ENCODE measurements at regions not wholly inside any gene's neighbourhood (a gene's known extent, or its start where the extent isn't known, plus 50 kb on each side); places are given as distances from the start of the nearest gene placed in this dataset.

DNA sequence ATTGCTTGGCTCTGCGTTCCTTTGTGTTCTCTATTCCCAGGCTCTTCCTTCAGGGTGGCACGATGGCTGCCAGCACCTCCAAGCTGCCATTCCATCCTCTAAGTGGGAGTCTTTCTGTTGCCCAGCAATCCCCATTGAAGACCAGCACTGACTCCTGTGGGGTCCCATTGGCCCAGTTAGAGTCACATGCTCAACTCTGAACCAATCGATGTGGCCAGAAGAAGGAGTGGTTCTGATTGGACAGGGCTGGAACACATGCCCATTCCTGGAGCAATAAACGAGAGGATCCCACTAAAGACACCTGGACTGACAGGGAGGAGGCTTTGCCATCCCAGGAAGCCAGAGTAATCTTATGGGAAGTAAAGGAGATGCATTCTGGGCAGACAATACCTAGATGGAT is 97.2 kb upstream of the IGSF21 start:
- Mint-ChIP-seq H3K4me1 (ENCODE audit: low read depth) (no peaks in the 10 kb centered on the region), H3K36me3 (ENCODE audit: low read depth) (no peaks in the 10 kb centered on the region), H3K27me3 (peaks cover 13% of the 10 kb centered on the region), H3K4me3 (no peak overlapping the region), H3K27ac (no peak overlapping the region), H3K9me3 (no peaks in the 10 kb centered on the region)
- intact Hi-C loops (cut with micrococcal nuclease), result no loop called here

DNA sequence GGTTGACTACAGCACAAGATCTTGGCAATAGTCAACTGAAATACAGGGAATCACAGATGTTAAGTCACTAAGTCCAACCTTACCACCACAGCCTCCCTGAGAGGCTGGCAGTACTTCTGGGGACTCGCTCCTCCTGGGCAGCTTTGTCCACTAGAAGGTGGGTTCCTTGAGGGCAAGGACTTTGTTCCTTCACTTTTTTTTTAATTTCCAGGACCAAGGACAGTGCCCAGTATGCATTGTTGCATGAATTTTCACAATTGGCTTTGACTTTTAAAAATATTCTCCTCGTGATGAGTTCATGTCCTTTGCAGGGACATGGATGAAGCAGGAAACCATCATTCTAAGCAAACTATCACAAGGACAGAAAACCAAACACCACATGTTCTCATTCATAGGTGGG is 96.7 kb upstream of the IGSF21 start:
- Mint-ChIP-seq H3K4me1 (ENCODE audit: low read depth) (no peaks in the 10 kb centered on the region), H3K27me3 (peaks cover 13% of the 10 kb centered on the region), H3K27ac (no peak overlapping the region), H3K36me3 (ENCODE audit: low read depth) (no peaks in the 10 kb centered on the region), H3K9me3 (no peaks in the 10 kb centered on the region), H3K4me3 (no peak overlapping the region)
- intact Hi-C loops (cut with micrococcal nuclease), result no loop called here

DNA sequence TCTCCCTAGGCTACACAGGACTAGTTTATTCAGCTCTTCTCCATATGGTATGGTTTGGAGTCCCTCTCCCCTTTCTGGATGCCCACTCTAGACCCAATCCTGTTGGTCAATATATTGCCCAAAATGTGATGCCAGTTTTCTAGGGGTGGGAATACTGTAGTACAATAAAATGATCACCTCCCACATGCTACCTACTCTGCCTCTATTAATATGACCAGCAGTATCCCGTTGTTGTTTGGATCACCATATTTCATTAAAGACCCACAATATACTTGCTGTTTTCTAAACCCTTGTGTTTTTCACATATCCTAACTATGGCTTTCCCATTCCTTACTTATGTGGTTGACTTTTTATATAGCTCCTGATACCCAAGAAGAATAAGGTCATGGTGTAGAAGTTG is 95.9 kb upstream of the IGSF21 start:
- Mint-ChIP-seq H3K27me3 (peaks cover 13% of the 10 kb centered on the region), H3K27ac (no peak overlapping the region), H3K4me1 (ENCODE audit: low read depth) (no peaks in the 10 kb centered on the region), H3K9me3 (no peaks in the 10 kb centered on the region), H3K36me3 (ENCODE audit: low read depth) (no peaks in the 10 kb centered on the region), H3K4me3 (no peak overlapping the region)
- intact Hi-C loops (cut with micrococcal nuclease), result no loop called here

DNA sequence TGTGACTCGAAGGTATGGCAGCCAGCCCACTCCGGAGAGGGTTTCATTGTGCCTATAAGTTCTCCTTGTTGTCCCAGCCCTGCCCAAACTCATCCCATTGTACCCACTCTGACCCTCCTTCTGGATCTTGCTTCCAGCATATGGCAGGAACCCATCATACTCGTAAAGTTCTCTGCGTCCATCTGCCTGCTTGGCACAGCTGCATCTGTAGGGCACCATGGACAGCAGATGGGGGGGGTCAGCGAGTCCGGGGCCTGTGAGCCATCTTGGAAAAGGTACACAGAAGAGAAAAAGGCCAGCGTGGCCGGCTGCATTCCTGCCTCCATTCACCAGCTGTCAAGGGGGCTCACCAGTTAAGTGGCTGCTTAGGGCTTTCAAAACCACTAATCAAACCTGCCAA is 94.9 kb upstream of the IGSF21 start:
- H3K36me3 Mint-ChIP-seq (ENCODE audit: low read depth), result no peaks in the 10 kb centered on the region
- peaks cover 13% of the 10 kb centered on the region for H3K27me3 Mint-ChIP-seq
- no peaks in the 10 kb centered on the region for H3K9me3 Mint-ChIP-seq
- no peaks in the 10 kb centered on the region for H3K4me1 Mint-ChIP-seq (ENCODE audit: low read depth)
- no peak overlapping the region for H3K27ac Mint-ChIP-seq
- intact Hi-C loops (cut with micrococcal nuclease), result no loop called here
- no peak overlapping the region for H3K4me3 Mint-ChIP-seq

DNA sequence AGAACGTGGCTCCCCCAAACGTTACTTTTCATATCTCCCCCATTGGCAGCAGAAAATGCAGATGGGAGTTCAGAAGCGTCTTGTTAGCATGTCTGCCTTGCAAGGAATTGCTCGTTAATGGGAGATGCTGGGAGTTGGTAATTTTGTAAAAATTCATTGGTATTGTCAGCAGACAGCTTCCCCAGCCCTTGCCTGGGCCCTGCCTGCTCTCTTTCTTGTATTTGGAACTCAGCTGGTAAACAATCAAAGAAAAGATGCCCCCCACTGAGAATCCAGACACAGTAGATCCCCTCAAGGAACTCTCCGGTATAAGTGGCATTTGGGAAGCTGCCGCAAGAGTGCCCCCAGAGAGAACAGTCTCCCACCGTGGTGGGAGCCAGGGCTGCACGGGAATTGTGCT is 94.4 kb upstream of the IGSF21 start:
- Mint-ChIP-seq H3K4me3 (no peak overlapping the region), H3K27me3 (peaks cover 13% of the 10 kb centered on the region), H3K9me3 (no peaks in the 10 kb centered on the region), H3K27ac (no peak overlapping the region), H3K36me3 (ENCODE audit: low read depth) (no peaks in the 10 kb centered on the region), H3K4me1 (ENCODE audit: low read depth) (no peaks in the 10 kb centered on the region)
- intact Hi-C loops (cut with micrococcal nuclease), result no loop called here

DNA sequence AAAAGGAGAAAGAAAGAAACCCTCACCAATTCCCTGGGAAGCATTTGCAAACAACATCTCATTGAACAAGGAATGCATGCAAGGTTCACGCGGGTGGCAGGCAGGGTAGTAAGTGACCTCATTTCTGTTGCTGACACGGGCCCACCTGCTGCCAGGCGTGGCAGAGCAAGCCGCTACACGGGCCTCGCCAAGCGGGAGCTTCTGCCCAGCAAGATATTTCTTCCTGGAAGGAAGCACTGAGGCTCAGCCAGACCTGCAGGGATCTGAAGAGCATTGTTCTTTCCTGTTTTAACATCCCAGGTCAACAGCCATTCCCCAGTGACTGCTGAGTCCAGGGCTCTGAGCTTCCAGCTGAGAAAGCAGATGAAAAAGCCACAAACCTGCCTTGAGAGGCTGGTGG is 91.9 kb upstream of the IGSF21 start:
- intact Hi-C loops (cut with micrococcal nuclease), result no loop called here
- H3K27me3 Mint-ChIP-seq, result peaks cover 3% of the 10 kb centered on the region
- H3K4me1 Mint-ChIP-seq (ENCODE audit: low read depth), result no peaks in the 10 kb centered on the region
- no peak overlapping the region for H3K27ac Mint-ChIP-seq
- no peaks in the 10 kb centered on the region for H3K36me3 Mint-ChIP-seq (ENCODE audit: low read depth)
- H3K4me3 Mint-ChIP-seq, result no peak overlapping the region
- no peaks in the 10 kb centered on the region for H3K9me3 Mint-ChIP-seq

DNA sequence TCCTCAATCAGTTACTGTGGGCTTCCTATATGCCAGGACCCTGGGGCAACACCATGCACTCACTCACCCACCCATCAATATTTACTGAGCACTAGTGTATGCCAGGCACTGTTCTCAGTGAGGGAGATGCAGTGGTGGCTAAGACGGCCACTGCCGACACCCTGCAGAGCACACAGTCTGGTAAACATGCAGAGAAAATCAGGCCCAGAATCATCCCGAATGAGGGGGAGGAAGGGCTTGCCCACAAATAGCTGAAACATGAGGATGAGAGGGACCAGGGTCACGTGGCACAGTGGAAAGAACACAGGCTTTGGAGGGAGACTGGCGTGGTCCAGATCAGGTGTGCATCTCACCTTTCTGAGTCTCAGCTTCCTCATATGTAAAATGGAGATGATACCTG is 89.2 kb upstream of the IGSF21 start:
- no peak overlapping the region for H3K4me3 Mint-ChIP-seq
- intact Hi-C loops (cut with micrococcal nuclease), result no loop called here
- H3K9me3 Mint-ChIP-seq, result no peaks in the 10 kb centered on the region
- peaks cover 7% of the 10 kb centered on the region for H3K27me3 Mint-ChIP-seq
- H3K27ac Mint-ChIP-seq, result no peak overlapping the region
- no peaks in the 10 kb centered on the region for H3K4me1 Mint-ChIP-seq (ENCODE audit: low read depth)
- no peaks in the 10 kb centered on the region for H3K36me3 Mint-ChIP-seq (ENCODE audit: low read depth)

DNA sequence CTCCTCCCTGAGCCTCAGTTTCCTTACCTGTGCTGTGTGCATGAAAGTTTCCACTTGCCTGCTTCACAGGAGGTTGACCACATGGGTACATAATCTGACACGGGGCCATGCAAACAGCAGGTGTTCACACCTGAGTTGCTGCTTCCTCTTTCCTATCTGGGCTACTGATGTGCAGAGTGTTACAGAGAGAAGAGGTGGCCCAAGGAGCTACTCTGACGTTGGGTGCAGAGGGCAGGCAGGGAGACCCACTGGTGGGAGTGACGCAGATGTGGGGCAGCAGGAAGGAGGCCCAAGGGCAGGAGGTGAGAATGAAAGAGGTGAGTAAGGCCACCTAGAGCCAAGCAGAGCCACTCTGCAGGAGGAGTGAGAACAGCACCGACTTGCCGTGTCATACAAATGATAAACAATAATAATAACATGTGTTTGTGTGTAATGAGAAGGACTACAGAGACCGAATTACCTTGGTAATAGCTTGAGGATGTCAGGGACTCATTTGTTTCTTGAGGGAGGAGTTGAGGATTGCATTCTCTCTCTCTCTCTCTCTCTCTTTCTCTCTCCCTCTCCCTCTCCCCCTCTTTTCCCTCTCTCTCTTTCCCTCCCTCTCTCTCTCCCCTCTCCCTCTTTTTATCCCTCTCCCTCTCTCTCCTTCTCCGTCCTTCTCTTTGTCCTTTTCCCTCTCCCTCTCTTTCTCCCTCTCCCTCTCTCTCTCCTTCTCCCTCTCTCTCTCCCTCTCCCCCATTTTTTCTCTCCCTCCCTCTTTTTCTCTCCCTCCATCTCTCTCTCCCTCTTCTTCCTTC is 87.4 kb upstream of the IGSF21 start:
- H3K4me1 Mint-ChIP-seq (ENCODE audit: low read depth), result no peaks in the 10 kb centered on the region
- intact Hi-C loops (cut with micrococcal nuclease), result no loop called here
- peaks cover 9% of the 10 kb centered on the region for H3K27me3 Mint-ChIP-seq

DNA sequence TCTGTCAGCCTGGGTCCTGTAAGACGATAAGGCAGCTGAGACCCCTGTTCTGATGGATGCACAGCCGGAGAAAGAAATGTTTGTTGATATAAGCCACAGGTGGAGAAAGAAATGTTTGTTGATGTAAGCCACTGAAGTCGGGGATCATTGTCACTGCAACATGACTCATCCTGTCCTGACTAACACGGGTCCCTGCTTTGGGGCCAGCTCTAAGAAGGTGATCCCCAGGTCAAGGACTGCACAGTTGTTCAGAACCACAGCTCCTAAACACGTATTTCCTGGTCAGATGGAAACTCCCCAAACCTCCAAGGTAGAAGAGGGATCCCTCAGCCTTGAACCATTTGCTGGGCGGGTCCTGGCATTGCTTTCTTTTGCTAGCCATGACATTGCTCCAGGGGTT is 86.4 kb upstream of the IGSF21 start:
- H3K4me1 Mint-ChIP-seq (ENCODE audit: low read depth), result no peaks in the 10 kb centered on the region
- no peaks in the 10 kb centered on the region for H3K36me3 Mint-ChIP-seq (ENCODE audit: low read depth)
- intact Hi-C loops (cut with micrococcal nuclease), result no loop called here
- no peaks in the 10 kb centered on the region for H3K9me3 Mint-ChIP-seq
- no peak overlapping the region for H3K4me3 Mint-ChIP-seq
- peaks cover 14% of the 10 kb centered on the region for H3K27me3 Mint-ChIP-seq
- H3K27ac Mint-ChIP-seq, result no peak overlapping the region

More for the DNA sequence above, 87.4 kb upstream of the IGSF21 start:
- no peaks in the 10 kb centered on the region for H3K36me3 Mint-ChIP-seq (ENCODE audit: low read depth)
- H3K27ac Mint-ChIP-seq, result no peak overlapping the region
- no peaks in the 10 kb centered on the region for H3K9me3 Mint-ChIP-seq
- no peak overlapping the region for H3K4me3 Mint-ChIP-seq

DNA sequence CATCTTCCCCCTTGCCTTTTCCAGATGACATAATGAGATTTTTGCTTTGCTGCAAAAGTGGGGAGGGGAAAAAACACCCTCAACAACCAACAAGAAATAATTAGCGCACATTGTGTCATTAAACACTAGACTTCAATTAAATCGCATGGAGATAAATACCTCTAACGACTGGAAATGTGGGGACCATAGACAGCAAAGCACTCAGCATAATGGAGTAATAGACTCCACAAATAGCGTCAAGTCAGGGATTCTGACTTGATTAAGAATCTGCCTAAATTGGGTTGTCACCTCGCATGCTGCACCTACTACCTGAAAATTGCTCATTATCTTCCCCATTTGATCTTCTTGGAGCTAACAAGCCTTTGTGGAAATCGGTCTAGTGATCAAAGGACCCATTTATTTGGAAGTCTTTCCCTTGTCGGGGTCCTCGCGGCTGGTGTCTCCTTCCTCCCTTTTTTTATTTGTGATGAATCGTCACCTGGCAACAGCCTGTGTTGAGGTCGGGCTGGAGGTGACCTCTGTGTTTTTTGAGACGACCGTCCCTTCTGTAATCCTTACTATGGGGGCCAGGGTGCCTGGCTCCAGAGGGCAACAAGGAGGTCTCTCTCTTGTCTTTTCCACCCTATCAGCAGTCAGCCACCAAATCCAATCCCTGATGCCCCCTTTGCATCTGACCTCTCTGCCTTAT is 75.3 kb upstream of the IGSF21 start:
- intact Hi-C loops (cut with micrococcal nuclease), result no loop called here
- Mint-ChIP-seq H3K27me3 (peaks cover 13% of the 10 kb centered on the region), H3K4me1 (ENCODE audit: low read depth) (no peaks in the 10 kb centered on the region), H3K27ac (no peak overlapping the region), H3K4me3 (no peak overlapping the region), H3K9me3 (no peaks in the 10 kb centered on the region), H3K36me3 (ENCODE audit: low read depth) (no peaks in the 10 kb centered on the region)

DNA sequence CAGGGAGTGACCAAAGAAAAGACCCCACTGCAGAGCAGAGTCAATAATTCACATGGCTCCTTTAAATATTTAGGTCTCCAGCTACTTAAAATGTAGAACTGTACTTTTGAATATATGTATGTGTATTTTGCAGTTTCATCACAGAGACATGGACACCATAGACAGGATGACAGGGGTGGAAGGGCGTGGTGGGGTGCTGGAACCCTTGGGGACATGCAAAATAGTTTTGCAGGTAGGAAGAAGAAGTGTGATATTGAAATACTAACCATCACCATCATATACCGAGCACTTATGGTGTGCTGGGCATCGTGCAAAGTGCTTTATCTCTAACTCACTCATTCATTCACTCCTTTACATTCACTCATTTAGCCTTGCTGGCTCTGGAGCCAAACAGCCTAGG is 72.5 kb upstream of the IGSF21 start:
- H3K4me1 Mint-ChIP-seq (ENCODE audit: low read depth), result no peaks in the 10 kb centered on the region
- H3K27ac Mint-ChIP-seq, result no peak overlapping the region
- no peak overlapping the region for H3K4me3 Mint-ChIP-seq
- no peaks in the 10 kb centered on the region for H3K9me3 Mint-ChIP-seq
- H3K27me3 Mint-ChIP-seq, result peaks cover 8% of the 10 kb centered on the region
- intact Hi-C loops (cut with micrococcal nuclease), result no loop called here
- H3K36me3 Mint-ChIP-seq (ENCODE audit: low read depth), result no peaks in the 10 kb centered on the region

DNA sequence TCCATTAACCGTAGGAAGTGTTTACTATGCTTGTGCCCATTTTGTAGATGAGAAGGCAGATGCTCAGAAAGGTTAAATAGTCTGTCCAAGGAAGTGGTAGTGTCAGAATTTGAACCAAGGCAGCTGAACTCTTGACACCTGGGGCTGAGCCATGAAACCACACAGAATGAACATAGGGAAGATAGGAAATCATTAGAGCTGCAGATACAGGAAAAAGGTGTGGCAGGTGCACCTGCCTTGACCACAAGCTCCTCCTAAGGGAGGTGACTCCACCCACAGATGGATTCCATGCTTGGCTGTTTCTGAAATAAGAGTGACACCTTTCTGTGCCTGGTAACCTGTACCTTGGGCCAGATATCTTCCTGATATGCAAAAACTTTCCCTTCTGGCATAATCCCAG is 69.9 kb upstream of the IGSF21 start:
- no peaks in the 10 kb centered on the region for H3K4me1 Mint-ChIP-seq (ENCODE audit: low read depth)
- H3K36me3 Mint-ChIP-seq (ENCODE audit: low read depth), result no peaks in the 10 kb centered on the region
- H3K9me3 Mint-ChIP-seq, result no peaks in the 10 kb centered on the region
- peaks cover 5% of the 10 kb centered on the region for H3K27me3 Mint-ChIP-seq
- intact Hi-C loops (cut with micrococcal nuclease), result no loop called here
- no peak overlapping the region for H3K4me3 Mint-ChIP-seq
- no peak overlapping the region for H3K27ac Mint-ChIP-seq

DNA sequence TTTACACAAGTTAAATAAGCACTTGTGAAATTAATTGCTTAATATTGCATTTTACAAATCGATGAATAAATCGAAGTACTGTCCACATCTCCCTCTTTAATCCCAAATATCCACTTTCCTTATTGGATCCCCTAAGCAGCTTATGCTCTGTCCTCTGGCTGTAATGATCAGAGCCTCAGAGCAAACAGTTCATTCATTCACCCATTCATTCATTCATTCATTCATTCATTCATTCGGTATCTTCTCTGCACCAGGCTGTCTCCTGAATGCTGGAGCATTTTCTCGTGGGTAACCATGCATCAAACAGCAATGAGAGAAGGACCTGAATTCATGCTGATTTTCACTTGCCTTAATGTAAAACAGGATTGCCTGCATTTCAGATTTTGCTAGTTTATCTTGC is 69.5 kb upstream of the IGSF21 start:
- peaks cover 2% of the 10 kb centered on the region for H3K27me3 Mint-ChIP-seq
- no peaks in the 10 kb centered on the region for H3K36me3 Mint-ChIP-seq (ENCODE audit: low read depth)
- H3K9me3 Mint-ChIP-seq, result no peaks in the 10 kb centered on the region
- intact Hi-C loops (cut with micrococcal nuclease), result no loop called here
- H3K4me1 Mint-ChIP-seq (ENCODE audit: low read depth), result no peaks in the 10 kb centered on the region
- H3K4me3 Mint-ChIP-seq, result no peak overlapping the region
- H3K27ac Mint-ChIP-seq, result no peak overlapping the region

DNA sequence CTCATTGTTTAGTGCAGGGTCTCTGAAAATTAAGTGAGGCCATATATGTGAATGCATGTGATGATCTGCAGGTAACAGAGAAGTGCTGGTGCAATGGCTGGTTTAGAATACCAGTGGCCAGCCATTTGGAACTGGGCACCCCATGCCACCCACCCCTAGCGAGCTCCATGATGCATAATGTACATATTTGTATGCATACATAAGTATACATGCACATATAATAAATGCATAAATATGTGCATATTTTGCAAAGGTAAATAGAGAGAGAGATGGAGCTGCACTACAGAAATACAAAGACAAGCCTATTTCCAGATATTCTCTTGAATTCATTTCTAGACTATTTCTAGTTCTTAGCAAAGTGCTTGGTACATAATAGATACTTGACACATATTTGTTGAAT is 68.5 kb upstream of the IGSF21 start:
- Mint-ChIP-seq H3K4me1 (ENCODE audit: low read depth) (no peaks in the 10 kb centered on the region), H3K9me3 (no peaks in the 10 kb centered on the region), H3K27ac (no peak overlapping the region), H3K4me3 (no peak overlapping the region), H3K27me3 (no peaks in the 10 kb centered on the region), H3K36me3 (ENCODE audit: low read depth) (no peaks in the 10 kb centered on the region)
- intact Hi-C loops (cut with micrococcal nuclease), result no loop called here

DNA sequence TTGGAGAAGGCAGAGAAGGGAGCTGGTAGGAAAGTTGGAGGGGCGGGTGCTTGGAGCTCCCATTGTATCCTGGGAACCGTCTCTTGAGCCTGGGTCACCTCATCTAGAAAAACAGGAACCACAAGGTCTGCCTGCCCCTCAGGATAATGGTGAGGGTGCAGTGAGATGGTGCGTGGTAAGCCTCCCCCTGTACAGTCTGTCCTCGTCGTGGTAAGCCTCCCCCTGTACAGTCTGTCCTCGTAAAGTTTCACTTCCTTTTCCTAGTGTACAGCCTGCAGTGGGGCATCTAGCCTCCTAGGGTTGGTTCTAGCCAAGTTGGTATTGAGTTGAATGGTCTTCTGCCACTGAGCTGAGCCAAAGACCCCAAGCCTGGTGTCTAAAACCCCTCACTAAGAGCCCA is 66.5 kb upstream of the IGSF21 start:
- intact Hi-C loops (cut with micrococcal nuclease), result no loop called here
- Mint-ChIP-seq H3K4me1 (ENCODE audit: low read depth) (no peaks in the 10 kb centered on the region), H3K4me3 (no peak overlapping the region), H3K27me3 (no peaks in the 10 kb centered on the region), H3K9me3 (no peaks in the 10 kb centered on the region), H3K27ac (no peak overlapping the region), H3K36me3 (ENCODE audit: low read depth) (no peaks in the 10 kb centered on the region)
